K562 (cell line): ENCODE measurements at regions not wholly inside any gene's neighbourhood (a gene's known extent, or its start where the extent isn't known, plus 50 kb on each side); places are given as distances from the start of the nearest gene placed in this dataset.

Experiments
- ATAC-seq: fragments of 200-7000 bp; cut with Tn5 transposase; 3 replicates; pipeline ENCODE4 v1.9.1; 2020; ENCODE audit warnings: moderate library complexity
- BruUV-seq: library from RNA; stranded (reverse); fragments of 400-500 nt; replicated peaks from 2 replicates; lab custom pipeline; 2021; lab: Mats Ljungman, UMichigan
- CTCF ChIA-PET: fragments of 300-600 bp; formaldehyde crosslinking; extraction: SDS; loops from one replicate; lab custom pipeline; 2021; ENCODE audit warnings: low intra/inter-chr PET ratio; lab: Yijun Ruan, JAX
- POLR2A ChIA-PET: fragments of 300-600, 350-650 bp; sonication (Branson Sonifier 250); formaldehyde crosslinking; extraction: SDS; loops from one replicate; lab custom pipeline; 2021; ENCODE audit warnings: antibody characterized with exemption, inconsistent platforms; lab: Yijun Ruan, JAX
- DNase-seq, 4 experiments: peaks; one replicate each; pipeline versions ENCODE4 v3.0.0 to v3.0.0-alpha.2; 2011 to 2018; ENCODE audit warnings: low spot score in 3 of 4, mixed read lengths in 3 of 4; ENCODE audit errors: extremely low read depth in 1 of 4
- FAIRE-seq: peaks from 2 replicates; lab custom pipeline; 2011; peaks lifted over from hg19 to GRCh38; lab: Jason Lieb, UNC
- H2AFZ ChIP-seq: 2 replicates; pipeline ENCODE4 v1.6.0; 2011; ENCODE audit warnings: low read depth, low read length, control low read depth, inconsistent platforms
- H3K27ac ChIP-seq: fragments of 200-600 bp; 3 replicates; pipeline ENCODE4 v1.8.0; 2011; ENCODE audit warnings: low read depth, mild to moderate bottlenecking, control low read depth, inconsistent platforms, low read length, moderate library complexity, mixed read lengths; ENCODE audit errors: extremely low read depth
- H3K27me3 ChIP-seq, 2 experiments: fragments of 300-600 bp in 1 of 2; 2 replicates in 1 of 2; 3 replicates in 1 of 2; pipeline versions ENCODE4 v1.6.0 to v1.8.0; 2011; ENCODE audit warnings: inconsistent platforms in 2 of 2, low read length in 2 of 2, mild to moderate bottlenecking in 1 of 2, mixed read lengths in 1 of 2, moderate library complexity in 1 of 2; ENCODE audit not compliant: control insufficient read depth in 2 of 2, insufficient read depth in 2 of 2
- H3K36me3 ChIP-seq: fragments of 300-600 bp; 3 replicates; pipeline ENCODE4 v1.8.0; 2011; ENCODE audit warnings: mild to moderate bottlenecking, low read length, inconsistent platforms; ENCODE audit not compliant: control insufficient read depth, insufficient read depth
- H3K4me1 ChIP-seq, 2 experiments: fragments of 200-600 bp in 1 of 2; replicated peaks in 1 of 2; 2 replicates in 1 of 2; 3 replicates in 1 of 2; pipeline versions ENCODE4 v1.5.1 to v1.8.0; 2011; ENCODE audit warnings: inconsistent platforms in 2 of 2, low read length in 2 of 2, mild to moderate bottlenecking in 1 of 2, mixed read lengths in 1 of 2, moderate library complexity in 1 of 2; ENCODE audit not compliant: control insufficient read depth in 2 of 2, insufficient read depth in 2 of 2
- H3K4me2 ChIP-seq: 2 replicates; pipeline ENCODE4 v1.6.1; 2011; ENCODE audit warnings: low read length, control low read depth, inconsistent platforms, mixed read lengths; ENCODE audit not compliant: insufficient read depth
- H3K4me3 ChIP-seq: fragments of 200-600 bp; sonication (generic), shearing (Covaris generic); 2 replicates; pipeline ENCODE4 v1.5.1; 2016; ENCODE audit warnings: control low read depth, inconsistent platforms
- H3K79me2 ChIP-seq: fragments of 200-600 bp; 3 replicates; pipeline ENCODE4 v1.8.0; 2011; ENCODE audit warnings: low read length, inconsistent platforms; ENCODE audit not compliant: control insufficient read depth, insufficient read depth
- H3K9ac ChIP-seq, 2 experiments: 2 replicates each; pipeline versions ENCODE4 v1.6.0 to v1.6.1; 2011; ENCODE audit warnings: low read depth in 2 of 2, low read length in 2 of 2, control low read depth in 1 of 2, inconsistent platforms in 1 of 2, mild to moderate bottlenecking in 1 of 2, mixed read lengths in 1 of 2; ENCODE audit not compliant: insufficient read depth in 1 of 2
- H3K9me1 ChIP-seq: one replicate; pipeline ENCODE4 v1.6.0; 2011; ENCODE audit warnings: inconsistent platforms, mild to moderate bottlenecking, low read length, moderate library complexity; ENCODE audit not compliant: control insufficient read depth, insufficient read depth
- H3K9me3 ChIP-seq: replicated peaks from 2 replicates; pipeline ENCODE4 v1.5.1; 2011; ENCODE audit warnings: low read depth, low read length, inconsistent platforms; ENCODE audit not compliant: control insufficient read depth, insufficient read depth
- H4K20me1 ChIP-seq: replicated peaks from 2 replicates; pipeline ENCODE4 v1.6.1; 2011; ENCODE audit warnings: low read length, inconsistent platforms, mixed read lengths; ENCODE audit not compliant: control insufficient read depth, insufficient read depth
- BRD4 ChIP-seq: fragments of 200-600 bp; sonication (generic); IDR thresholded peaks from 2 replicates; pipeline ENCODE4 v1.6.1; 2017; ENCODE audit warnings: inconsistent platforms
- CTCF ChIP-seq, 3 experiments: IDR thresholded peaks in 2 of 3; conservative IDR thresholded peaks in 1 of 3; 2 replicates each; pipeline ENCODE4 v1.5.1; 2011 to 2012; ENCODE audit warnings: low read length in 3 of 3, mild to moderate bottlenecking in 3 of 3, control low read depth in 2 of 3, improper control_type of control experiment in 1 of 3, inconsistent platforms in 1 of 3, low read depth in 1 of 3, mixed read lengths in 1 of 3, moderate library complexity in 1 of 3; ENCODE audit not compliant: insufficient read depth in 2 of 3
- EGR1 ChIP-seq: fragments of 450-650 bp; conservative IDR thresholded peaks from 2 replicates; pipeline ENCODE4 v1.6.1; 2017; ENCODE audit warnings: mild to moderate bottlenecking
- HNRNPH1 ChIP-seq: fragments of 200-400 bp; formaldehyde crosslinking; optimal IDR thresholded peaks from 2 replicates; pipeline ENCODE3; 2017; ENCODE audit warnings: low read depth, mild to moderate bottlenecking, low read length, moderate library complexity
- HNRNPK ChIP-seq: fragments of 200-400 bp; formaldehyde crosslinking; IDR thresholded peaks from one replicate; pipeline ENCODE4 v1.6.1; 2018; ENCODE audit warnings: mild to moderate bottlenecking, low read depth, low read length; ENCODE audit not compliant: poor library complexity, severe bottlenecking
- JUNB ChIP-seq: fragments of 450-650 bp; formaldehyde crosslinking; conservative IDR thresholded peaks from 2 replicates; pipeline ENCODE4 v1.4.0; 2020; ENCODE audit warnings: mild to moderate bottlenecking
- KLF16 ChIP-seq: IDR thresholded peaks from 2 replicates; pipeline ENCODE4 v1.6.1; 2016; ENCODE audit warnings: antibody characterized with exemption
- NFRKB ChIP-seq: fragments of 450-650 bp; IDR thresholded peaks from 2 replicates; pipeline ENCODE4 v1.6.1; 2016; ENCODE audit warnings: low read depth
- NFYB ChIP-seq: IDR thresholded peaks from 2 replicates; pipeline ENCODE4 v1.6.1; 2011; ENCODE audit warnings: mild to moderate bottlenecking, moderate library complexity; ENCODE audit not compliant: insufficient read length; ENCODE audit errors: extremely low read depth
- RAD21 ChIP-seq, 2 experiments: fragments of 250-450 bp in 1 of 2; fragments of 450-650 bp in 1 of 2; sonication (Bioruptor Pico) in 1 of 2; formaldehyde crosslinking in 1 of 2; IDR thresholded peaks in 1 of 2; conservative IDR thresholded peaks in 1 of 2; 2 replicates each; pipeline versions ENCODE4 v1.4.0 to v1.8.0; 2020 to 2022; ENCODE audit warnings: mild to moderate bottlenecking in 2 of 2, moderate library complexity in 1 of 2
- SMC3 ChIP-seq: conservative IDR thresholded peaks from 2 replicates; pipeline ENCODE4 v1.6.1; 2011; ENCODE audit warnings: low read depth, low read length, improper control_type of control experiment; ENCODE audit not compliant: insufficient read depth
- SPI1 ChIP-seq: IDR thresholded peaks from 2 replicates; pipeline ENCODE4 v1.6.1; 2011; ENCODE audit warnings: low read depth, low read length, control low read depth, borderline replicate concordance
- STAT5B ChIP-seq: fragments of 250-450 bp; sonication (Bioruptor Pico); IDR thresholded peaks from 2 replicates; pipeline ENCODE4 v1.8.0; 2021; ENCODE audit warnings: mild to moderate bottlenecking, inconsistent platforms
- ZBTB17 ChIP-seq: fragments of 450-650 bp; formaldehyde crosslinking; IDR thresholded peaks from 2 replicates; pipeline ENCODE4 v1.4.0; 2020; ENCODE audit warnings: mild to moderate bottlenecking
- ZNF121 ChIP-seq: sonication (generic); formaldehyde crosslinking; conservative IDR thresholded peaks from 2 replicates; pipeline ENCODE4 v1.8.0; 2022; ENCODE audit warnings: missing genetic modification reagents
- ZNF217 ChIP-seq: sonication (generic); formaldehyde crosslinking; IDR thresholded peaks from 2 replicates; pipeline ENCODE4 v1.8.0; 2022; ENCODE audit warnings: mild to moderate bottlenecking, missing genetic modification reagents
- ZNF263 ChIP-seq: sonication (generic); formaldehyde crosslinking; IDR thresholded peaks from 2 replicates; pipeline ENCODE4 v1.8.0; 2022; ENCODE audit warnings: mild to moderate bottlenecking, missing genetic modification reagents, borderline replicate concordance
- ZNF41 ChIP-seq: fragments of 250-450 bp; sonication (Bioruptor Pico); conservative IDR thresholded peaks from 2 replicates; pipeline ENCODE4 v1.4.0; 2020; ENCODE audit warnings: mild to moderate bottlenecking
- ZNF583 ChIP-seq: fragments of 250-450 bp; sonication (Bioruptor Pico); IDR thresholded peaks from 2 replicates; pipeline ENCODE4 v1.4.0; 2020
- ZNF699 ChIP-seq: fragments of 250-450 bp; sonication (Bioruptor Pico); IDR thresholded peaks from 2 replicates; pipeline ENCODE4 v1.8.0; 2021; ENCODE audit warnings: mild to moderate bottlenecking, moderate library complexity; ENCODE audit not compliant: insufficient replicate concordance
- WGBS: fragments of 100-300 bp; shearing (Covaris generic); methylation state at CpG from one replicate; pipeline ENCODE4 v1.1.6; 2016; ENCODE audit warnings: low coverage, mixed read lengths; ENCODE audit not compliant: insufficient coverage; ENCODE audit errors: missing lambda C conversion rate; 5-methylcytosine and 5-hydroxymethylcytosine counted together
- in situ Hi-C: fragments of 300-500 bp; cut with MboI; formaldehyde crosslinking; loops from 4 replicates; pipeline ENCODE4 v1.15.0; 2018; ENCODE audit warnings: inconsistent platforms, mixed read lengths
- intact Hi-C: fragments of 100-400 bp; cut with micrococcal nuclease; formaldehyde crosslinking; loops from 2 replicates; pipeline ENCODE4 v1.14.2; 2022

- WGBS: under 1% methylated on average over 25 of the region's 25 CpGs
- H3K9ac ChIP-seq: no peak overlapping the region
- H3K4me1 ChIP-seq: no peaks in the 10 kb centered on the region
- ATAC-seq (peak; percentile 93), DNase-seq (peak in 3 of 4 experiments; percentile 29 to 54 (median 50)), FAIRE-seq (peak; percentile 29)
- intact Hi-C loops: no loop called here
- no peak overlapping the region for H3K4me2 ChIP-seq
- CTCF ChIA-PET: no interaction called here
- H3K9me3 ChIP-seq: no peaks in the 10 kb centered on the region
- peaks cover 8 to 37% of the 10 kb centered on the region in 2 experiments for H3K27me3 ChIP-seq
- H3K27ac ChIP-seq: no peak overlapping the region
- POLR2A ChIA-PET: interaction anchor here (1.5 kb wide), 2 partner anchors 10 to 85 kb away, joined by 3 to 4 read pairs; no protein-coding TSS in a partner anchor
- no peaks in the 10 kb centered on the region for H3K36me3 ChIP-seq
- H3K9me1 ChIP-seq: no peaks in the 10 kb centered on the region
- no peak overlapping the region for H2AFZ ChIP-seq
- no TSS peak for BruUV-seq
- no peaks in the 10 kb centered on the region for H4K20me1 ChIP-seq
- no peak overlapping the region for H3K4me3 ChIP-seq
- in situ Hi-C loops: no loop called here
- no peaks in the 10 kb centered on the region for H3K79me2 ChIP-seq
- TF ChIP-seq STAT5B (no peak), CTCF (IDR thresholded peaks at IDR 0.05 in 2 of 3, conservative IDR thresholded peaks at IDR 0.05 in 1 of 3; ENCODE audit: insufficient read depth in 2 of 3, low read depth in 1 of 3, low read length in 3 of 3) (peak; percentile 52 to 59 (median 58); a peak in 5 of 6 replicates), SPI1 (no peak), JUNB (no peak), RAD21 (CRISPR knock-in tag; conservative IDR thresholded peaks at IDR 0.05 in 1 of 2, IDR thresholded peaks at IDR 0.05 in 1 of 2) (peak in 1 of 2 experiments; percentile 56; a peak in 2 of 4 replicates), ZNF583 (CRISPR knock-in tag) (no peak), KLF16 (no peak), ZBTB17 (no peak), NFRKB (no peak), HNRNPH1 (no peak), BRD4 (no peak), HNRNPK (no peak), ZNF699 (no peak), EGR1 (no peak), NFYB (no peak), ZNF217 (CRISPR knock-in tag) (no peak), SMC3 (0 out of 2 replicates have a peak, but pooled peaks have one; percentile 29), ZNF41 (no peak), ZNF121 (no peak), ZNF263 (CRISPR knock-in tag) (peak; percentile 28; the same call in 1 of the 2 replicates)
Measured at GRCh38 chr5:2207416-2208238, 324.9 kb upstream of the IRX4 start.
